ENCODE measurements at regions not wholly inside any gene's neighbourhood (a gene's known extent, or its start where the extent isn't known, plus 50 kb on each side); places are given as distances from the start of the nearest gene placed in this dataset.

- TF ChIP-seq EP300 (conservative IDR thresholded peaks at IDR 0.05; ENCODE audit: poor library complexity, severe bottlenecking) (no peak), CTCF (IDR thresholded peaks at IDR 0.05; ENCODE audit: poor library complexity, severe bottlenecking) (no peak), REST (IDR thresholded peaks at IDR 0.05; ENCODE audit: borderline replicate concordance) (no peak)
Observed at GRCh38 chr1:244322791-244323521, 128.8 kb downstream of the ADSS2 start.
